Liver (tissue), 3 donors: ENCODE measurements at regions not wholly inside any gene's neighbourhood (a gene's known extent, or its start where the extent isn't known, plus 50 kb on each side); places are given as distances from the start of the nearest gene placed in this dataset.

Source experiments
- EGR1 ChIP-seq, 2 donors: IDR thresholded peaks; 2 replicates each; pipeline ENCODE4 v1.6.1; 2016 to 2018; ENCODE audit warnings: antibody characterized with exemption in 2 of 2, low read depth in 2 of 2
- FOXA1 ChIP-seq: IDR thresholded peaks from 2 replicates; pipeline ENCODE4 v1.6.1; 2016; ENCODE audit warnings: antibody characterized with exemption
- GABPA ChIP-seq, 2 donors: IDR thresholded peaks in 1 of 2; conservative IDR thresholded peaks in 1 of 2; 2 replicates each; pipeline ENCODE4 v1.6.1; 2016; ENCODE audit warnings: antibody characterized with exemption in 2 of 2, mild to moderate bottlenecking in 1 of 2, moderate library complexity in 1 of 2
- JUND ChIP-seq, 2 donors: IDR thresholded peaks; 2 replicates each; pipeline ENCODE4 v1.6.1; 2016; ENCODE audit warnings: antibody characterized with exemption in 2 of 2
- RAD21 ChIP-seq, 2 donors: IDR thresholded peaks; 2 replicates each; pipeline ENCODE4 v1.6.1; 2016; ENCODE audit warnings: antibody characterized with exemption in 2 of 2, mild to moderate bottlenecking in 2 of 2
- RXRA ChIP-seq, 2 donors: IDR thresholded peaks; 2 replicates each; pipeline ENCODE4 v1.6.1; 2017 to 2018; ENCODE audit warnings: antibody characterized with exemption in 2 of 2, mild to moderate bottlenecking in 1 of 2
- TAF1 ChIP-seq: conservative IDR thresholded peaks from 2 replicates; pipeline ENCODE4 v1.6.1; 2016; ENCODE audit warnings: antibody characterized with exemption, mild to moderate bottlenecking
- YY1 ChIP-seq: IDR thresholded peaks from 2 replicates; pipeline ENCODE4 v1.6.1; 2016; ENCODE audit warnings: antibody characterized with exemption, mild to moderate bottlenecking
- TF ChIP-seq, protein P1 (sequence below): fragments of 150-350 bp; IDR thresholded peaks from 2 replicates; pipeline ENCODE4 v1.5.1; 2017; ENCODE audit warnings: improper control_type of control experiment, low read depth, low read length; ENCODE audit not compliant: missing input control
- TF ChIP-seq, protein P2 (sequence below): IDR thresholded peaks from 2 replicates; pipeline ENCODE4 v1.6.1; 2016; ENCODE audit warnings: antibody characterized with exemption
- TF ChIP-seq, protein P3 (sequence below): IDR thresholded peaks from 2 replicates; pipeline ENCODE4 v1.6.1; 2016; ENCODE audit warnings: antibody characterized with exemption, mild to moderate bottlenecking
- TF ChIP-seq, protein P4 (sequence below): IDR thresholded peaks from 2 replicates; pipeline ENCODE4 v1.6.1; 2016; ENCODE audit warnings: antibody characterized with exemption
- TF ChIP-seq, protein P5 (sequence below): IDR thresholded peaks from 2 replicates; pipeline ENCODE4 v1.6.1; 2016; ENCODE audit warnings: antibody characterized with exemption
- donor health status: healthy.
- donor health status: healthy.

DNA sequence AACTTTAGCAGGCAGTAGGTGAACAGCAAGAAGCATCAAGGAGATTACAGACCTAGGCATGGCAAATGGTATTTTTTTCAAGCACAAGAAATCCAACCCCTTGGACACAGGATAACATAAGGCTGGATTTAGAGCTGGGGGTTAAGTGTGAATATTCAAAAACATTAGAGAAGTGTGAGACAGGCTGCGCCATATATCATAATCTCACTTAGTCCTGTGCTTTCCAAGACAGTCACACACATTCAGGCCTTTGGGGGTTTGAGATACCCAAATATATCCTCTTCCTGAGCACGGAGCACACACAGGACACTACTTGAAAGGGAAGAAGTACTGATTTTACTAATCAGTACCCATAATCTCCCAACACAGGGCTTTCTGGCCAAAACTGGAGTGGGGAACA lies 83.0 kb upstream of the CLDN18 start:
- TF ChIP-seq, protein P1, sequence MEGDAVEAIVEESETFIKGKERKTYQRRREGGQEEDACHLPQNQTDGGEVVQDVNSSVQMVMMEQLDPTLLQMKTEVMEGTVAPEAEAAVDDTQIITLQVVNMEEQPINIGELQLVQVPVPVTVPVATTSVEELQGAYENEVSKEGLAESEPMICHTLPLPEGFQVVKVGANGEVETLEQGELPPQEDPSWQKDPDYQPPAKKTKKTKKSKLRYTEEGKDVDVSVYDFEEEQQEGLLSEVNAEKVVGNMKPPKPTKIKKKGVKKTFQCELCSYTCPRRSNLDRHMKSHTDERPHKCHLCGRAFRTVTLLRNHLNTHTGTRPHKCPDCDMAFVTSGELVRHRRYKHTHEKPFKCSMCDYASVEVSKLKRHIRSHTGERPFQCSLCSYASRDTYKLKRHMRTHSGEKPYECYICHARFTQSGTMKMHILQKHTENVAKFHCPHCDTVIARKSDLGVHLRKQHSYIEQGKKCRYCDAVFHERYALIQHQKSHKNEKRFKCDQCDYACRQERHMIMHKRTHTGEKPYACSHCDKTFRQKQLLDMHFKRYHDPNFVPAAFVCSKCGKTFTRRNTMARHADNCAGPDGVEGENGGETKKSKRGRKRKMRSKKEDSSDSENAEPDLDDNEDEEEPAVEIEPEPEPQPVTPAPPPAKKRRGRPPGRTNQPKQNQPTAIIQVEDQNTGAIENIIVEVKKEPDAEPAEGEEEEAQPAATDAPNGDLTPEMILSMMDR: no peak
- TF ChIP-seq EGR1 (IDR thresholded peaks at IDR 0.05; ENCODE audit: low read depth in 2 of 2) (no peak), YY1 (no peak), FOXA1 (no peak), RAD21 (IDR thresholded peaks at IDR 0.05) (no peak), JUND (IDR thresholded peaks at IDR 0.05) (no peak), TAF1 (no peak), RXRA (IDR thresholded peaks at IDR 0.05) (no peak), GABPA (IDR thresholded peaks at IDR 0.05 in 1 of 2, conservative IDR thresholded peaks at IDR 0.05 in 1 of 2) (no peak)
- TF ChIP-seq, protein P2, sequence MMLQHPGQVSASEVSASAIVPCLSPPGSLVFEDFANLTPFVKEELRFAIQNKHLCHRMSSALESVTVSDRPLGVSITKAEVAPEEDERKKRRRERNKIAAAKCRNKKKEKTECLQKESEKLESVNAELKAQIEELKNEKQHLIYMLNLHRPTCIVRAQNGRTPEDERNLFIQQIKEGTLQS: no peak
- TF ChIP-seq, protein P3, sequence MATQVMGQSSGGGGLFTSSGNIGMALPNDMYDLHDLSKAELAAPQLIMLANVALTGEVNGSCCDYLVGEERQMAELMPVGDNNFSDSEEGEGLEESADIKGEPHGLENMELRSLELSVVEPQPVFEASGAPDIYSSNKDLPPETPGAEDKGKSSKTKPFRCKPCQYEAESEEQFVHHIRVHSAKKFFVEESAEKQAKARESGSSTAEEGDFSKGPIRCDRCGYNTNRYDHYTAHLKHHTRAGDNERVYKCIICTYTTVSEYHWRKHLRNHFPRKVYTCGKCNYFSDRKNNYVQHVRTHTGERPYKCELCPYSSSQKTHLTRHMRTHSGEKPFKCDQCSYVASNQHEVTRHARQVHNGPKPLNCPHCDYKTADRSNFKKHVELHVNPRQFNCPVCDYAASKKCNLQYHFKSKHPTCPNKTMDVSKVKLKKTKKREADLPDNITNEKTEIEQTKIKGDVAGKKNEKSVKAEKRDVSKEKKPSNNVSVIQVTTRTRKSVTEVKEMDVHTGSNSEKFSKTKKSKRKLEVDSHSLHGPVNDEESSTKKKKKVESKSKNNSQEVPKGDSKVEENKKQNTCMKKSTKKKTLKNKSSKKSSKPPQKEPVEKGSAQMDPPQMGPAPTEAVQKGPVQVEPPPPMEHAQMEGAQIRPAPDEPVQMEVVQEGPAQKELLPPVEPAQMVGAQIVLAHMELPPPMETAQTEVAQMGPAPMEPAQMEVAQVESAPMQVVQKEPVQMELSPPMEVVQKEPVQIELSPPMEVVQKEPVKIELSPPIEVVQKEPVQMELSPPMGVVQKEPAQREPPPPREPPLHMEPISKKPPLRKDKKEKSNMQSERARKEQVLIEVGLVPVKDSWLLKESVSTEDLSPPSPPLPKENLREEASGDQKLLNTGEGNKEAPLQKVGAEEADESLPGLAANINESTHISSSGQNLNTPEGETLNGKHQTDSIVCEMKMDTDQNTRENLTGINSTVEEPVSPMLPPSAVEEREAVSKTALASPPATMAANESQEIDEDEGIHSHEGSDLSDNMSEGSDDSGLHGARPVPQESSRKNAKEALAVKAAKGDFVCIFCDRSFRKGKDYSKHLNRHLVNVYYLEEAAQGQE: no peak
- TF ChIP-seq, protein P4, sequence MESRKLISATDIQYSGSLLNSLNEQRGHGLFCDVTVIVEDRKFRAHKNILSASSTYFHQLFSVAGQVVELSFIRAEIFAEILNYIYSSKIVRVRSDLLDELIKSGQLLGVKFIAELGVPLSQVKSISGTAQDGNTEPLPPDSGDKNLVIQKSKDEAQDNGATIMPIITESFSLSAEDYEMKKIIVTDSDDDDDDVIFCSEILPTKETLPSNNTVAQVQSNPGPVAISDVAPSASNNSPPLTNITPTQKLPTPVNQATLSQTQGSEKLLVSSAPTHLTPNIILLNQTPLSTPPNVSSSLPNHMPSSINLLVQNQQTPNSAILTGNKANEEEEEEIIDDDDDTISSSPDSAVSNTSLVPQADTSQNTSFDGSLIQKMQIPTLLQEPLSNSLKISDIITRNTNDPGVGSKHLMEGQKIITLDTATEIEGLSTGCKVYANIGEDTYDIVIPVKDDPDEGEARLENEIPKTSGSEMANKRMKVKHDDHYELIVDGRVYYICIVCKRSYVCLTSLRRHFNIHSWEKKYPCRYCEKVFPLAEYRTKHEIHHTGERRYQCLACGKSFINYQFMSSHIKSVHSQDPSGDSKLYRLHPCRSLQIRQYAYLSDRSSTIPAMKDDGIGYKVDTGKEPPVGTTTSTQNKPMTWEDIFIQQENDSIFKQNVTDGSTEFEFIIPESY: no peak
- TF ChIP-seq, protein P5, sequence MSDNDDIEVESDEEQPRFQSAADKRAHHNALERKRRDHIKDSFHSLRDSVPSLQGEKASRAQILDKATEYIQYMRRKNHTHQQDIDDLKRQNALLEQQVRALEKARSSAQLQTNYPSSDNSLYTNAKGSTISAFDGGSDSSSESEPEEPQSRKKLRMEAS: no peak
